ENCODE measurements at regions not wholly inside any gene's neighbourhood (a gene's known extent, or its start where the extent isn't known, plus 50 kb on each side); places are given as distances from the start of the nearest gene placed in this dataset.

DNA sequence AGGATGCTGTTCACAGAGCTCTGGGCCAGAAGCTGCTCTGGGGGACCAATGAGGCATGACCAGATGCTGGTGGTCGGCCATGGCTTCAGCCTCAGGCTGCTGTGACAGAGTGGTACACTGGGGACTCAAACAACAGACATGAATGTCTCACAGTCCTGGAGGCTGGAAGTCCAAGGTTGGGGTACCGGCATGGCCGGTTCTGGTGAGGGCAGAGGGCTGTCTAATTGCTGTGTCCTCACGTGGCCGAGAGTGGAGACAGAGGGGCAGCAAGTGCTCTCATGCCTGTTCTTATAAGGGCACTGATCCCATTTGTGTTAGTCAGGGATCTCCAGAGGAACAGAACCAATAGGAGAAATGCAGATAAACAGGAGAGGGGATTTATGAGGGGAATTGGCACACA lies 253.5 kb upstream of the C1orf174 start:
- H3K9me3 ChIP-seq (ENCODE audit: low read depth, low read length), result no peaks in the 10 kb centered on the region
- H3K27ac ChIP-seq (ENCODE audit: low read depth, low read length), result no peak overlapping the region
- no peaks in the 10 kb centered on the region for H4K20me1 ChIP-seq (ENCODE audit: insufficient read depth, low read length)
- no peak overlapping the region for H2AFZ ChIP-seq (ENCODE audit: low read length)
- H3K79me2 ChIP-seq (ENCODE audit: insufficient read depth, low read length), result no peaks in the 10 kb centered on the region
- peak; percentile 31 for DNase-seq (ENCODE audit: insufficient read length, low spot score, missing footprints)
- no peak overlapping the region for H3K4me3 ChIP-seq (ENCODE audit: insufficient read depth, low read length)
- H3K36me3 ChIP-seq (ENCODE audit: insufficient read depth, low read length), result no peaks in the 10 kb centered on the region
- H3K4me2 ChIP-seq (ENCODE audit: insufficient read depth, low read length), result no peak overlapping the region
- TF ChIP-seq, protein P1, sequence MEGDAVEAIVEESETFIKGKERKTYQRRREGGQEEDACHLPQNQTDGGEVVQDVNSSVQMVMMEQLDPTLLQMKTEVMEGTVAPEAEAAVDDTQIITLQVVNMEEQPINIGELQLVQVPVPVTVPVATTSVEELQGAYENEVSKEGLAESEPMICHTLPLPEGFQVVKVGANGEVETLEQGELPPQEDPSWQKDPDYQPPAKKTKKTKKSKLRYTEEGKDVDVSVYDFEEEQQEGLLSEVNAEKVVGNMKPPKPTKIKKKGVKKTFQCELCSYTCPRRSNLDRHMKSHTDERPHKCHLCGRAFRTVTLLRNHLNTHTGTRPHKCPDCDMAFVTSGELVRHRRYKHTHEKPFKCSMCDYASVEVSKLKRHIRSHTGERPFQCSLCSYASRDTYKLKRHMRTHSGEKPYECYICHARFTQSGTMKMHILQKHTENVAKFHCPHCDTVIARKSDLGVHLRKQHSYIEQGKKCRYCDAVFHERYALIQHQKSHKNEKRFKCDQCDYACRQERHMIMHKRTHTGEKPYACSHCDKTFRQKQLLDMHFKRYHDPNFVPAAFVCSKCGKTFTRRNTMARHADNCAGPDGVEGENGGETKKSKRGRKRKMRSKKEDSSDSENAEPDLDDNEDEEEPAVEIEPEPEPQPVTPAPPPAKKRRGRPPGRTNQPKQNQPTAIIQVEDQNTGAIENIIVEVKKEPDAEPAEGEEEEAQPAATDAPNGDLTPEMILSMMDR (IDR thresholded peaks at IDR 0.05; ENCODE audit: extremely low read depth, low read depth, low read length), result no peak
- H3K4me1 ChIP-seq (ENCODE audit: insufficient read depth, low read length), result no peaks in the 10 kb centered on the region
- H3K27me3 ChIP-seq (ENCODE audit: insufficient read depth, low read length), result no peaks in the 10 kb centered on the region

DNA sequence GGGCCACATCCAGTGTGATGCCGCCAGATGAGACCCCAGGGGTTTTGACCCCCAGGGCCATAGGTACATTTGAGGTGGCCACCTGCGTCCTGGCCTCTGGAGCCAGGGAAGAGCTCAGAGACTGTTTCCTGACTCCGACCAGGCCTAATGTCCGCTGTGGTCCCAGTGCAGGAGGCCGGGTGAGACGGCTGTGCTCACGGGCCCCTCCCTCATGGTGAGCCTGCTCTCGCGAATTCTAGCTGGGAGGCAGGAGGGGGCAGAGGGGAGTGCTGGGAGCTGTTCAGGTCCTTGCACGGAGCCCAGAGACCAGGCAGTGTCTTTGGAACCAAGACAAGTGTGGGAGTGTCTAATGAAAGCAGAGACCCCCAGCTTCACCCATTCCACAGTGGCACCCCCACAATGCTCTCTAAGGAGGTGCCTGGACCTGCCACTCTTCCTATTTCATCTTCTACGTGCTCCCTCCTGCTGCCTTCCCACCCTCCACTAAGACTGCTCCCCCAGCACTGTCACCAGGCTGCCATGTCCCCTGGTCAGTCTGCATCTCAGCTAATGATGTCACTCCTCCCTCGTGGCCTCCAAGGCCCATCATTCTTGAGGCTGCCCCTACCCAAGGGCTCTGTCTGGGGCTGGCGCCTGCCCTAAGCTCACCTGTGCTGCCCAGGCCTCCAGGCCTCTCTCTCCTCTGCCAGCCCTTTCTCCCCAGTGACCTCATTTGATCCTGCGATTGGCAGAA lies 256.3 kb upstream of the C1orf174 start:
- DNase-seq (ENCODE audit: insufficient read length, low spot score, missing footprints), result peak; percentile 26
- Histone ChIP-seq H3K27ac (ENCODE audit: low read depth, low read length) (no peak overlapping the region), H3K79me2 (ENCODE audit: insufficient read depth, low read length) (no peaks in the 10 kb centered on the region), H3K27me3 (ENCODE audit: insufficient read depth, low read length) (no peaks in the 10 kb centered on the region), H3K4me2 (ENCODE audit: insufficient read depth, low read length) (no peak overlapping the region), H3K36me3 (ENCODE audit: insufficient read depth, low read length) (no peaks in the 10 kb centered on the region), H3K9me3 (ENCODE audit: low read depth, low read length) (no peaks in the 10 kb centered on the region), H3K4me3 (ENCODE audit: insufficient read depth, low read length) (no peak overlapping the region), H2AFZ (ENCODE audit: low read length) (no peak overlapping the region), H3K4me1 (ENCODE audit: insufficient read depth, low read length) (no peaks in the 10 kb centered on the region), H4K20me1 (ENCODE audit: insufficient read depth, low read length) (no peaks in the 10 kb centered on the region)
- TF ChIP-seq, protein P1 (IDR thresholded peaks at IDR 0.05; ENCODE audit: extremely low read depth, low read depth, low read length), result no peak

DNA sequence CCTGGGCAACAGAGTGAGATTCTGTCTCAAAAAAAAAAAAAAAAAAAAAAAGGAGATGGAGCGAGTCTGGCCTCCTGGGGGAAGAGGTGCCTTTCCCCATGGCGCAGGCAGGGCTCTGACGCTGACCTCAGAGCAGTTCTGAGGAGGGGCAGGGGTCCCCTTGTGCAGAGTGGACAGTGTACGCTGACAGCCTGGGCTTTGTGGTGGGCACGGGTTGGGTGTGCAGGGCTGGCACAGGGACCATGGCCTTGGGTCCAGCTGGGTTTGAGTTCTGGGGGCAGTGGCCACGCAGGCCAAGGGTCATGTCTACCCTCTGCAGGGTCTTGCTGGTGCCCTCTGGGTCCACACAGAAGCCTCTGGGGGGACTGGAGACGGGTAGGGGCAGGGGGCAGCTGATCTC lies 260.1 kb upstream of the C1orf174 start:
- H3K36me3 ChIP-seq (ENCODE audit: insufficient read depth, low read length), result no peaks in the 10 kb centered on the region
- H3K4me3 ChIP-seq (ENCODE audit: insufficient read depth, low read length), result no peak overlapping the region
- H3K27me3 ChIP-seq (ENCODE audit: insufficient read depth, low read length), result no peaks in the 10 kb centered on the region
- TF ChIP-seq, protein P1 (IDR thresholded peaks at IDR 0.05; ENCODE audit: extremely low read depth, low read depth, low read length), result no peak
- no peak overlapping the region for H2AFZ ChIP-seq (ENCODE audit: low read length)
- no peak overlapping the region for H3K27ac ChIP-seq (ENCODE audit: low read depth, low read length)
- H3K79me2 ChIP-seq (ENCODE audit: insufficient read depth, low read length), result no peaks in the 10 kb centered on the region
- H3K9me3 ChIP-seq (ENCODE audit: low read depth, low read length), result no peaks in the 10 kb centered on the region
- H4K20me1 ChIP-seq (ENCODE audit: insufficient read depth, low read length), result no peaks in the 10 kb centered on the region
- no peaks in the 10 kb centered on the region for H3K4me1 ChIP-seq (ENCODE audit: insufficient read depth, low read length)
- peak; percentile 56 for DNase-seq (ENCODE audit: insufficient read length, low spot score, missing footprints)
- H3K4me2 ChIP-seq (ENCODE audit: insufficient read depth, low read length), result no peak overlapping the region

DNA sequence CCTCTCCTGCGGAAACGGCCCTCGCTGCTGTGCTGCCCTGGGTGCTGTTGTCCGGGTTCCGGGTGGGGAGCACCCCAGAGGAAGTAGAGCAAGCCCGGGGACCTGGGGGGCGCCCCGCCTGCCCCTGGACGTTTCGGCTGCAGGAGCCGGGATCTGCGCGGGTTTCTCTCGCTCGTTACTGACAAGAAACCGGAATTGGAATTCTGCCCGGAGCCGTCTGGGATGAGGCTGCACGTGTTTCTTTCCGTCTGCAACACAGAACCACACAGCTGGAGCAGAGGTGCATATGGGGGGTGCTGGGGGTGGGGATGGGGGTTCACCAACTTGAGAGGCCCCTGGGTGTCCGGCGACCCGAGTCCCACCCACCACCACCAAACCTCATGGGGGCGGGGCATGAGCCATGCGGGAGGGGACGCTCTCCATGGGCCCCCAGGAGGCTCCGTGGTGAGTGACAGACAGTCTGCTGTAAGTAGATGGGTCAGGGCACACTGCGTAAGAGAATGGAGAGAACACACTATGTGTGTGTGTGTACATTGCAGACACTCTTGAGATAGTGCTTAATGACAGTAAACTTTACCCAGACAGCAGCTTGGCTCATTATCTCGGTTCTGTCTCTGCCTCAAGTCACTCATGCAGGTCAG lies 261.4 kb upstream of the C1orf174 start:
- Histone ChIP-seq H3K36me3 (ENCODE audit: insufficient read depth, low read length) (no peaks in the 10 kb centered on the region), H3K4me2 (ENCODE audit: insufficient read depth, low read length) (no peak overlapping the region), H3K4me3 (ENCODE audit: insufficient read depth, low read length) (no peak overlapping the region), H3K27me3 (ENCODE audit: insufficient read depth, low read length) (no peaks in the 10 kb centered on the region), H3K4me1 (ENCODE audit: insufficient read depth, low read length) (no peaks in the 10 kb centered on the region), H2AFZ (ENCODE audit: low read length) (no peak overlapping the region), H4K20me1 (ENCODE audit: insufficient read depth, low read length) (no peaks in the 10 kb centered on the region), H3K9me3 (ENCODE audit: low read depth, low read length) (no peaks in the 10 kb centered on the region), H3K27ac (ENCODE audit: low read depth, low read length) (no peak overlapping the region), H3K79me2 (ENCODE audit: insufficient read depth, low read length) (no peaks in the 10 kb centered on the region)
- TF ChIP-seq, protein P1 (IDR thresholded peaks at IDR 0.05; ENCODE audit: extremely low read depth, low read depth, low read length), result no peak
- peak; percentile 57 for DNase-seq (ENCODE audit: insufficient read length, low spot score, missing footprints)

All from osteoblast (primary cell).